ENCODE measurements at regions not wholly inside any gene's neighbourhood (a gene's known extent, or its start where the extent isn't known, plus 50 kb on each side); places are given as distances from the start of the nearest gene placed in this dataset.

DNA sequence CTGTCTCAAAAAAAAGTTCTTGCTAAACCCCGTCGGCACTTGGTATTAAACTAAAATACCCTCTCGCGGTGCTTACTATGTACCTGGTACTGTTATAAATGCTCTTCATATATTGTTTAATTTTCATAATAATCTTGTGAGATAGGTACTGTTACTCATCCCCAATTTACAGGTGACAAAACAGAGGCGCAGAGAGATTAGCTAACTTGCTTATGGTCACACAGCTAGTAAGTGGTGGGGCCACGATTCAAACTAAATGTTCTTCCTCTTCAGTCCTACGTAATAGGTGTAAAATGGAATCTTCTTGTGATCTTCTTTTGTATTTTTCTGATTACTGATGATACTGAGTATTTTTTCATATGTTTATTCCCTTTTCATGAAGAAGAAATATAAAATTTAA, 51.3 kb downstream of the TET3 start:
- DNase-seq (ENCODE audit: low read depth) = no peak

DNA sequence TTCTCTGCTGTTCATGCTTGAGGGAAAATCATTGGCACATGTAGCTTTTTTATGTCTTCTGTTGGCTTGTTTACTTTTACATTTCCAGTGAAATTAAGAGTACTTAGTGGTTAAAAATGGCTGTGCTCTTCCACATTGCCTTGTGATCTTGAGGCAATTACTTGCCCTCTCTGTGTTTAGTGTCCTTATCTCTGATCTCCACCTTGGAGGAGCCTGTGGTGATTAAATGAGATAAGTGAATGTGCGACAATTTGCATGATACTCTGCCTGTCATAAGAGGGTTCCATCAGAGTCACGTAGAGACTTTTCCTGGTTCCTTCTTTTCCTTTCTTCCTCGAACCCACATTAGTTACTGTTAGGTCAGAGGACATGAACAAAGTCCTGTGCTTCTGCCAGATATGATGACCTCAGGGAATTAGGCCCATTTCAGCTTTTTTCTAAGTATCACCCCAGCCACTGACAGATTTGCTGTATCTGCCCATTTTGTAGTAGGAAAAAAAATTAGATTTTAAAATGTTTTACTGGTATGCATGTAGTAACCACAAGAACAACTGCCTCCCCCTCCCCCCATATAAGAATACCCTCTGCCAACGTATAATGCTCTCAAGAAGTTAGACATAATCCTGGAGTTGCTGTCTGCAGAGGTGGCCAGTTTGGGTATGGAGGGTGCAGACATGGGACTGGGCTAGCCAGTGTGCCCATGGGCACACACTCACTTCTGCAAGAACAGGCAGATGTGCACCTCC, 51.9 kb downstream of the TET3 start:
- no peak for DNase-seq (ENCODE audit: low read depth)

DNA sequence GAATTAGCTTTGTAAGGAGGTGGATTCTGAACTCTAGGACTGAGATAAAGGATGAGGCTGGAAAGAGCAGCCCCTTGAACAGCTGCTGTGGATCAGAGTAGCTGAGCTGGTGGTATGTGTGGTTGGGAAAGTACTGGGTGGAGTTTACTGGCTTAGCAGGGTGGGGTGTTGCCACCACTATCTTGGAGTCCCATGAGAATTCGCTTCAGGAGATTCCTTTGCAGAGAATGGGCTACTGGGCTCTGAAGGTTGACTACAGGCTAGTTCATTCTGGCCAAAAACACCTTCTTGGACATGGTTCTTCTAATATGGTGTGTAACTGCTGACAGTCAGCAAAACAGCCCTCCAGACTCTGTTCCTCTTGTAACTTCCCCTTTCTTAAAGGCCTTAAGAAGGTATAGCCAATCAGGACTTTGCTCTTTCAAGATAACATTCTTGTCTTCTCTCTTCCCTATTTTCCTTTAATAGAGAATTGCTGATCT, 52.7 kb downstream of the TET3 start:
- peak; percentile 51 for DNase-seq (ENCODE audit: low read depth)

DNA sequence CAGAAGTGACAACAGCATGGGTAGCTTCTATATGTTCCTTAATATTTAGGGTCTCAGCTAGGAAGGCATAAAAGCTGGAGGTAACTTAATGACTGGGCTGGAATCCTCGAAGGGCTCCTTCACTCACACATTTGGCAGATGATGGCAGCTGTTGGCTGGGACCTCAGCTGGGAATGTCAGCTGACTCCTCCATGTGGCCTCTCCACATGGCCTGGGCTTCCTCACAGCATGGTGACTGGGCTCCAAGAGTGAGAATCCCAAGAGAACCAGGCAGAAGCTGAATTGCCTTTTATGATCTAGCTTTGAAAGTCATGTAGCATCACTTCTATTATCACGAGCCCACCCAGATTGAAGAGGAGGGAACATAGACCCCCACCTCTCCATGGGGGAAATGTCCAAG, 54.9 kb downstream of the TET3 start:
- DNase-seq (ENCODE audit: low read depth) = no peak

DNA sequence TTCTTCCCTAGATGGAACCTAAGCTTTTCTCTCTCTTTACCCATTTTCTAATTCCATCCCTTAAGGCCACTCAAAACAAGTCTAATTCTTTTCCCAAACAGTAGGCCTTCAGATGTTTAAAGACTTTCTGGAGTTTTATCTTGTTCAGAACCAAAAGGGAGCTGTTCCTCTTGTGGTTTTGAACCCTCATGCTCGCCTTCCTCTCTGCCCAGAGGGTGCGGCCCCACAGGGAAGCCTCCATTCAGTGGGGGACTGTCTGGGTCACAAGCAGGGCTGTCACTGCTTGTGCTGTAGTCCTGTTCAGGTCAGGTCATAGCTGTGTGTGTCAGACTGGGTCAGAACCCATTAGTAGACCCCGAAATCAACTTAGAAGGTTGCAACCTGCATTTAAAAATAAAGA, 56.5 kb downstream of the TET3 start:
- DNase-seq (ENCODE audit: low read depth) = no peak

DNA sequence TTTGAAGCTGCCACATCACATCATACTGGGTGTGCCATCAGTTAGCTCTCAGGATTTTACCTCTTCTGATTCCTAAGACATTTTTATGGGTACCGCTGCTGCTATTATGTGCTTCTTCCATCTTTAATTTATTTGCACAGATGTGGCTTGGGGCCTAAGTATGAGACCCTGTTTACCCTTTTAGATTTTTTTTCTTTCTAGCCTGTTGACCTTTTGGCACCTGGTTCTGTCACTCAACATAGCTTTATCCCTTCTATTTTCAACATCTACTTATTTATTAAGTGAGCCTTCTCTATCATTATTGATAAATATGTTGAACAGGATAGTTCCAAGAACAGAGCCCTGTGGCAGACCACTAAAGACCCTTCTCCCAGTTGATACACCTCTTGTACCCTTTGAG, 57.0 kb downstream of the TET3 start:
- DNase-seq (ENCODE audit: low read depth) = no peak

DNA sequence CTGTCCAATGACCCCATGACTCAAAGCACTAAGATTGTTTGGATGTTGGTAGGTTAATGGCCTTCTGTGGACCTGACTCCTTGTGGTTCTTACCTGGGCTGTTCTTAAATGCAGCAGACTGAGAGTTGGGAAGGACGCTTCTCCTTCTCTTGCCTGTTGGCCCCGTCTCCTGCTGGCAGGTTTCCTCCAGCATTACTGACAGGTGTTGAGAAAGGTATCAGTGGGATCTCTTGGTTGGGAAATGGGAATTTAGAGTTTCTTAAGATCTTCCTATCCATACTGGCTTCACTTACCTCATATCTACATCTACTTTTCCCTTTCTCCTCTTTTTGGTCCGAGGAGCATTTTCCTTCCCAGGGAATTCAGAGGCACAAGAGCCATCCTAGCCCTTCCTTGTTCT, 57.9 kb downstream of the TET3 start:
- DNase-seq (ENCODE audit: low read depth) = no peak

DNA sequence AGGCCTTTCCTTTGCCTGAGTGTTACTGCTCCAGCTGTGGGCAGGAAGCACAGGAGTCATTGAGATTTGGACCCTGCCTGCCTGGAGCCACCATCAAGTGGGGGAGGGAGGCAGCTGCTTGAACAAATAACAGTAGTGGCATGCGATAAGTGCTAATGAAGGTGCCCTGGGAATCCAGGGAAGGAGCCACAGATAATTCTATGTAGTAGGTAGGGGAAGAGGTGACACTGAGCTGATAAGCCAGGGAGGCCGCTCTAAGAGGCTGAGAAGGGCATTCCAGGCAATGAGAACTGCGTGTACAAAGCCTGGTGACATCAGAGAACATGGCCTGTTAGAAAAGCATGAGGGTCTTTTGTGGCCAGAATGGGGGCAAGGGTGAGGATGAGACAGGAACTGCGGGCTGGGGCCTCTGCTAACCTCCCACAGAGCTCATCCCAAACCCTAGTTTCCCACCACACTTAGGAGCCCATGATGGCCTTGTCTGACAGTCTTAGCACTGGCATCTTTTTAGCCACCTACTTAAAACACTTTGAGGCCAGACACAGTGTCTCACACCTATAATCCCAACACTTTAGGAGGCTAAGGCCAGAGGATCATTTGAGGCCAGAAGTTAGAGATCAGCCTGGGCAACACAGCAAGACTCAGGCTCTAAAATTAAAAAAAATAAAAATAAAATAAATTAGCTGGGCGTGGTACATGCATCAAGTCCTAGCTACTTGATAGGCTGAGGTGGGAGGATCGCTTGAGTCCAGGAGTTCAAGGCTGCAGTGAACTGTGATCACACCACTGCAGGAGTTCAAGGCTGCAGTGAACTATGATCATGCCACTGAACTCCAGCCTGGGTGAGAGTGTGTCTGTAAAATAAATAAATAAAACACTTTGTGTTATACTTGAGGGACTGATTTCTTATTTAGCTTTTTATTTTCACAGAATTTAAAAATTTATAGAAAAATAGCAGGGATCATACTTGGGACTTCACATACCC, 58.9 kb downstream of the TET3 start:
- DNase-seq (ENCODE audit: low read depth) = no peak

DNA sequence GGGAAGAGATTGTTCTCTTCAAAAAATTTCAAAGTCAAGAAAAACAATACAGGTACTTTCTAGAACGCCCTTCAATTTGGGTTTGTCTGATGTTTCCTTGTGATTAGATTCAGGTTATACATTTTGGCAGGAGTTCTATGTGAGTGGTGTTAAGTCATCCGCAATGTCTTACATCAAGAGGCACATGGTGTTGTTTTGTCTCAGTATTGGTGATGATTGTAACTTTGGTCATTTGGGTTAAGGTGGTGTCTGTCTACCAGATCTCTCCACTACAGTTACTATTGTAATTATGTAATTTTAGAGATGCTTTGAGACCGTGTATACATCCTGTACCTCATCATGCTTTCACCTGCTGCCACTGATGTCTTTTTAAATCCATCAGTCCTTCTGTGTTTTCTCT, 60.3 kb downstream of the TET3 start:
- DNase-seq (ENCODE audit: low read depth) = no peak

DNA sequence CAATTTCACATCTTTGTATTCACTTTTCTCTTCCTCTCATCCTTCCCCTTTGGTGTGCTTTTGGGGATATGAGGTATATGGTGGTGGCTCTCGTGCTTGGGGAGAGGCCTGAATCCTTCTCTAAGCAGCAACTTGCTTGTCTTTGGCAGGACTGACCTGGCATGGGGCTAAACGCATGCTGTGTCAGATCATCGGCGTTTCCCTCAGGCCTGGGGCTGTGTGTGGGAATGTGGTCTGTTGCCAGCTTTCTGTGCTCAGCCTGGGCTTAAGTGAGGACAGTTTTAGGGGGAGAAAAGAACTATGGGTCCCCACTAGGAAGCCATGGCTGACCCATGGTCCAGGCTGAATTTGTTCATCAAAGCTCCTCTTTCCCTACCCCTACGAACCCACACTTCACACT, 60.7 kb downstream of the TET3 start:
- DNase-seq (ENCODE audit: low read depth) = peak; percentile 24

DNA sequence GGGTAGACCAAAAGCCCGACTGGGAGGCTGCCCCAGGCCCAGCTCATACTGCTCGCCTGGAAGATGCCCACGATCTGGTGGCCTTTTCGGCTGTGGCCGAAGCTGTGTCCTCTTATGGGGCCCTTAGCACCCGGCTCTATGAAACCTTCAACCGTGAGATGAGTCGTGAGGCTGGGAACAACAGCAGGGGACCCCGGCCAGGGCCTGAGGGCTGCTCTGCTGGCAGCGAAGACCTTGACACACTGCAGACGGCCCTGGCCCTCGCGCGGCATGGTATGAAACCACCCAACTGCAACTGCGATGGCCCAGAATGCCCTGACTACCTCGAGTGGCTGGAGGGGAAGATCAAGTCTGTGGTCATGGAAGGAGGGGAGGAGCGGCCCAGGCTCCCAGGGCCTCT, 61.7 kb downstream of the TET3 start:
- DNase-seq (ENCODE audit: low read depth) = no peak

DNA sequence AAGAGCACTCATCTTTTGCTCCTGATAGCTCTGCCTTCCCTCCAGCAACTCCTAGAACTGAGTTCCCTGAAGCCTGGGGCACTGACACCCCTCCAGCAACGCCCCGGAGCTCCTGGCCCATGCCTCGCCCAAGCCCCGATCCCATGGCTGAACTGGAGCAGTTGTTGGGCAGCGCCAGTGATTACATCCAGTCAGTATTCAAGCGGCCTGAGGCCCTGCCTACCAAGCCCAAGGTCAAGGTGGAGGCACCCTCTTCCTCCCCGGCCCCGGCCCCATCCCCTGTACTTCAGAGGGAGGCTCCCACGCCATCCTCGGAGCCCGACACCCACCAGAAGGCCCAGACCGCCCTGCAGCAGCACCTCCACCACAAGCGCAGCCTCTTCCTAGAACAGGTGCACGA, 62.4 kb downstream of the TET3 start:
- DNase-seq (ENCODE audit: low read depth) = no peak

DNA sequence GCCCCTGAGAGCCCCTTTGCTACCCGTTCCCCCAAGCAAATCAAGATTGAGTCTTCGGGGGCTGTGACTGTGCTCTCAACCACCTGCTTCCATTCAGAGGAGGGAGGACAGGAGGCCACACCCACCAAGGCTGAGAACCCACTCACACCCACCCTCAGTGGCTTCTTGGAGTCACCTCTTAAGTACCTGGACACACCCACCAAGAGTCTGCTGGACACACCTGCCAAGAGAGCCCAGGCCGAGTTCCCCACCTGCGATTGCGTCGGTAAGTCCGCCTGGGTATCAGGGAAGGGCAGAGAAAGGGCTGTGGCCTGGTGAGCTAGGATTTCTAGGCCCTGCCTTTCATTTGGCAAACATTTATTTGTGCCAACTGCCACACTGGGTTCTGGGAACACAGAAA, 63.4 kb downstream of the TET3 start:
- no peak for DNase-seq (ENCODE audit: low read depth)

DNA sequence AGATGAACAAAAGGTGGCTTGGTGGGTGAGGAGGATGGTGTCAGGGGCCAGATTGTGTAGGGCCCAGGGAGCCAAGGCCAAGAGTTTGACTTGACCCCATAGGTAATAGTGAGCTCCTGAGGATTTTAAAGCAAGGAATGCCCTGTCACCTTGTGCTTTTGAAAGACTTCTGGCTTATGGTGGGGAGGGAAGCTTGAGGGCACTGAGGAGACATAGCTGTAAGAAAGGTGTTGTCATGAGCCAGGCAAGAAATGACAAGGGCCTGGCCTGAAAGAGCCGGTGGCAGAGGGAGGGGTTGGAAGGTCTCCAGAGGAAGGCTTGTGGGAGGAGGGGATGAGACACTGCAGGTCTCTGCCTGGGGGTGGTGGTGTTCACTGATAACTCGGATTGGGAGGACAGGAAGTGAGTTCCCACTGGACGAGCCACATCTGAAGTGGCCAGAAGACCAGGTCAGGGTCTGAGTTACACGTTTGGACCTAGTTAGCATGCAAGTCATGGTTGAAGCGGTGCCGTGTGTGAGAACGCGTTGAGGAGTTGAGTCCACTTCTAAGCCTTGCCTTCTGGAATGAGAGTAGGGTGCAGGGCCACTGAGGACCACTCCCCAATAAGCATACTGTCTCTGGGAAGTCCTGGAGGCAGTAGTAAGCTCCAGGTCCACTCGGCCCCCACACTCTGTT, 64.3 kb downstream of the TET3 start:
- DNase-seq (ENCODE audit: low read depth) = no peak

DNA sequence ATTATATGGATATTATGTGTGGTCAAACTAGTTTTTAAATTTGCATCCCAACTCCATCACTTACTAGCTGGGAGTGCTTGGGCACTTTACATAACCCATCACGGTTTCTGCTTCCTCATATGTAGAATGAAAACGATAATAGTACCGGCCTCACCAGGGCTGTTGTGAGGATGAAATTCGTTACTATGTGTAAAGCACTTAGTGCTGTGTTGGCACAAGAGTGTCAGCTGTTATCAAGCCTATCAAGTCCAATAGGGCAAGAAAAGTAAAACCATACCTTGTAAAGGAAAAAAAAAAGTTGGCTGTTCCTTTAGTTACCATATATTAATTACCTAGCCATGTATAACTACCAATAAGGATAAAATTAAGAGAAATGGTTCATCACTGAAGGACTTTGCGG, 65.4 kb downstream of the TET3 start:
- no peak for DNase-seq (ENCODE audit: low read depth)

DNA sequence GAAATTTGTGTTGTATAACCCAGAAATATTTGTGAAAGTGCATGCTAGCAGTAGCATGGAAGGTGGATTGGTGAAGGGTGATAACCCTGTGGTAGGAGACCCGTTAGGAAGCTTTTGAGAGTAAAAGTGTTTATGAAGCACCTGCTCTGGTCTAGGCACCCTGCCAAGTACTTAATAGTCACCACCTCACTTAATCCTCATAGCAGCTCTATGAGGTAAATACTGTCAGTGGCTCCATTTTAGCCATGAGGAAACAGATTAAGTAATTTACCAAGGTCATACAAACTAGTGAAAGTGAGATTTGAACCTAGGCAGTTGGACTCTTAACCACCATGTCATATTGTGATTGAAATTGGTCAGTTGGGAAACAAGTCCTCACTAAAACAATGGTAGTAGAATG, 66.8 kb downstream of the TET3 start:
- no peak for DNase-seq (ENCODE audit: low read depth)

DNA sequence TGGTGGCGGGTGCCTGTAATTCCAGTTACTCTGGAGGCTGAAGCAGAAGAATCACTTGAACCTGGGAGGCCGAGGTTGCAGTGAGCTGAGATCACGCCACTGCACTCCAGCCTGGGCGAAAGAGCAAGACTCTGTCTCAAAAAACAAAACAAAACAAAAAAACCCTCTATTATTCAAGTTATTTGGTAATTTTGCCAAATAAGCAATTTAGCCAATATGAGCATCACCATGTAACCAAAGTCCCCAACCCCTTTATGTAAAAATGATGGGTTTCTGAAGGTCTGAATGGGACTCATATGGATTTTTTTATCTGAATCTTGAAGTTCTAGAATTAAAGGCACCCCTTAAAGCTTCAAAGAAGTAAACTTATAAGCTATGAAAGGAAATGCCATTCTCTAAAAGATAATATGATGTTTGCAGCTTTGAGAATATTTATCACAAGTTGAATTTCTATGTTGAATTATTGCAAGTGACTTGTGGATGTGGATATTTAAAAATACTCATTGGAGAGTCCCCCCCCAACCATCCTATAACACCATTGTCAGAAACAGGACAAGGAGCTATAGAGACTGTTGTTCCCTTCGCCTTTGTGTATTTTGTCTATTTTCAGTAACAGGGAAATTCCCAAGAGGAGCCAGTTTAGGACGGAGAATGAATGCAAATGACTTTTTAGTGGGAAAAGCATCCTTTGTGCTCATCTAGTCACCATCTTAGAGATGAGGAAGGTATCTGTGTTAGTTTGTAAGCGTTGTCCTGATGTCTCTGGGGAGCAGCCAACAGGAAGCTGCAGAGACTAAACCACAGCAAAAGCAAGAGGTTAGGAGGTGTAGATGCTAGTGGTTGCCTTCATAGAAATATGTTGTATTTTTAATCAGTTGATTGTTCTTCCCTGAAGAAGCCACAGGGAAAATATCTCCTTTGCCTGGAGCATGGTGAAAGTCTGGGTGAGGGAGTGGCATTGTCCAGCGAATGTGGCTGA, 68.3 kb downstream of the TET3 start:
- DNase-seq (ENCODE audit: low read depth) = no peak

DNA sequence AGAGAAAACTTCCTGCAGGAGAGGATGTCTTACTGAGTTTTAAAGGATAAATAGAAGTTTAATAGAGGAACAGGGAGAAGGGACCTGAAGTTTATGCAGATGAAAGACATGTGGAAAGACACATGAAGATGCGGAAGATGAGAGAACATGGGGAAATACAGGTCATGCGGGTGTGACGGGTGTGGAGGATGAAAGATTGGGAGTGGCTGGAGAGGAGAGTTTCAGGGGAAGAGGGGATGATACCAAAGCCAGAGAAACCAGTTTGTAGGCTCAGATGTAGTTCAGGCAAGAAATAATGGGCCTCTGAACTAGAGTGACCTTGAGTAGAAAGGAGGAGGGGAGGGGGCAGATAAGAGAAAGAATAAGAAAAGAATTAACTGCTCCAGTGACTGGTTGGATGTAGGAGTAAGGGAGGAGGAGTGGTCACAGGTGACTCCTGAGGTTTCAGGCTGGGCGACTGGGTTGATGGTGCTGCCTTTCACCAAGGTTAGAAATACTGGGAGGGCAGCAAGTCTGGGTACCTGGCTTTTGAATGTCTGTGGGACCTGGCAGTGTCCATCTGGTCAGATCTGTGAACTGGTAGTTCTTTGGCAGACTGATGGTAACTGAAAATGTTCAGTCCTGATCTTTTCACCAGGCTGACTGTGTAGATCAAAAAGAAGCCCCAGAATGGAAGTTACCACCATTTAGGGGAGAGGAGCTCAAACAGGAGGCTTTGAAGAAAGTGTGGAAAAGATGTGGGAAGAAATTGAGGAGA, 69.4 kb downstream of the TET3 start:
- no peak for DNase-seq (ENCODE audit: low read depth)

DNA sequence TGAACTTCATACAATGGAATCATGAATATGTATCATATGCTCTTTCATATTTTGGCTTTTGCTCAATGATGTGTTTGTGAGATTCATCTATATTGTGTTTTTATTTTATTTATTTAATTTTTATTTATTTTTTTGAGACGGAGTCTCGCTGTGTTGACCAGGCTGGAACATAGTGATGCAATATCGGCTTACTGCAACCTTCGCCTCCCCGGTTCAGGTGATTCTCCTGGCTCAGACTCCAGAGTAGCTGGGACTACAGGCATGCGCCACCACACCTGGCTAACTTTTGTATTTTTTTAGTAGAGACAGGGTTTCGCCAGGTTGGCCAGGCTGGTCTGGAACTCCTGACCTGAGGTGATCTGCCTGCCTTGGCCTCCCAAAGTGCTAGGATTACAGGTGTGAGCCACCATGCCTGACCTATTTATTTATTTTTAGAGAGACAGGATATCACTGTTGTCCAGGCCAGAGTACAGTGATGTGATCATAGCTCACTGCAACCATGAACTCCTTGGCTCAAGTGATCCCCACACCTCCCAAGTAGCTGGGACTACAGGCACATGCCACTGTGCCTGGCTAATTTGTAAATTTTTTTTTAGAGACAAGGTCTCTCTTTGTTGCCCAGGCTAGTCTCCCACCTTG, 74.5 kb downstream of the TET3 start:
- DNase-seq (ENCODE audit: low read depth) = no peak

DNA sequence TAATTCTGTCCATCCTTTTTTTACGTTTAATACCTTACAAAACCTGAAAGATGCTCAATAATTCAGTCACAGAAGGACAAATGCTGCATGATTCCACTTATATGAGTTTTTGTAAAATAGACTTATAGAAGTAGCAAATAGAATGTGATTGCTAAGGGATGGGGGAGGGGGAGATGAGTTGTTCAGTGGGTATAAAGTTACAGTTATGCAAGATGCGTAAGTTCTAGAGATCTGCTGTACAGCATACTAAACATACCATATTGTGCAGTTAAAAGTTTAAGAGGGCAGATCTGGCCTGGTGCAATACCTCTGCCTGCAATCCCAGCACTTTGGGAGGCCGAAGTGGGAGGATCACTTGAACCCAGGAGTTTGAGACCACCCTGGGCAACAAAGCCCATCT, 78.8 kb downstream of the TET3 start:
- DNase-seq (ENCODE audit: low read depth) = peak; percentile 34
